HFF-Myc (cell line): ENCODE measurements at regions not wholly inside any gene's neighbourhood (a gene's known extent, or its start where the extent isn't known, plus 50 kb on each side); places are given as distances from the start of the nearest gene placed in this dataset.

Experiments
- DNase-seq: peaks from one replicate; pipeline ENCODE4 v3.0.0-alpha.2; 2011; ENCODE audit warnings: low read depth; ENCODE audit errors: extremely low read depth
- H3K4me3 ChIP-seq: replicated peaks from 2 replicates; pipeline ENCODE4 v1.5.1; 2011; ENCODE audit warnings: low read depth, mild to moderate bottlenecking, control low read depth, low read length
- TF ChIP-seq, protein P1 (sequence below): IDR thresholded peaks from 2 replicates; pipeline ENCODE4 v1.5.1; 2012; ENCODE audit warnings: mild to moderate bottlenecking, low read depth, low read length, control low read depth; ENCODE audit errors: missing control alignments

DNA sequence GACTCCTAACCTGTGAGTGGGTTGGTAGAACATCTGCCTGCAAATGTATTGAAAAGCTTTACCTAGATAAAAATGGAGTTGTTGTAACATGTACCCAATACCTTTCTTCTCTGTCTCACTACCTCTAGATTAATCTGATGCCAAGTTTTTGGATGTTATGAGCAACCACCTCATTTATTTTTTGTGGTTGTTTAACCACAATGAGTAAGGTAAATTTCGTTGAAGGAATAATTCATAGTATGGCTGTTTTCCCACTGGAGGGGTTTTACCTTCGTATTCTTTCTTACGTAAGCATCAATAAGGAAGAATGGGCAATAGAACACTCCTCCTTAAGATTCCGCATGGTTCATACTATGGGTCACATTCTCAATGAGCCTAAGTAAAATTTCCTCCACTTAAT, 165.4 kb downstream of the CDH26 start:
- H3K4me3 ChIP-seq: no peak overlapping the region
- TF ChIP-seq, protein P1, sequence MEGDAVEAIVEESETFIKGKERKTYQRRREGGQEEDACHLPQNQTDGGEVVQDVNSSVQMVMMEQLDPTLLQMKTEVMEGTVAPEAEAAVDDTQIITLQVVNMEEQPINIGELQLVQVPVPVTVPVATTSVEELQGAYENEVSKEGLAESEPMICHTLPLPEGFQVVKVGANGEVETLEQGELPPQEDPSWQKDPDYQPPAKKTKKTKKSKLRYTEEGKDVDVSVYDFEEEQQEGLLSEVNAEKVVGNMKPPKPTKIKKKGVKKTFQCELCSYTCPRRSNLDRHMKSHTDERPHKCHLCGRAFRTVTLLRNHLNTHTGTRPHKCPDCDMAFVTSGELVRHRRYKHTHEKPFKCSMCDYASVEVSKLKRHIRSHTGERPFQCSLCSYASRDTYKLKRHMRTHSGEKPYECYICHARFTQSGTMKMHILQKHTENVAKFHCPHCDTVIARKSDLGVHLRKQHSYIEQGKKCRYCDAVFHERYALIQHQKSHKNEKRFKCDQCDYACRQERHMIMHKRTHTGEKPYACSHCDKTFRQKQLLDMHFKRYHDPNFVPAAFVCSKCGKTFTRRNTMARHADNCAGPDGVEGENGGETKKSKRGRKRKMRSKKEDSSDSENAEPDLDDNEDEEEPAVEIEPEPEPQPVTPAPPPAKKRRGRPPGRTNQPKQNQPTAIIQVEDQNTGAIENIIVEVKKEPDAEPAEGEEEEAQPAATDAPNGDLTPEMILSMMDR: no peak
- DNase-seq: no peak

DNA sequence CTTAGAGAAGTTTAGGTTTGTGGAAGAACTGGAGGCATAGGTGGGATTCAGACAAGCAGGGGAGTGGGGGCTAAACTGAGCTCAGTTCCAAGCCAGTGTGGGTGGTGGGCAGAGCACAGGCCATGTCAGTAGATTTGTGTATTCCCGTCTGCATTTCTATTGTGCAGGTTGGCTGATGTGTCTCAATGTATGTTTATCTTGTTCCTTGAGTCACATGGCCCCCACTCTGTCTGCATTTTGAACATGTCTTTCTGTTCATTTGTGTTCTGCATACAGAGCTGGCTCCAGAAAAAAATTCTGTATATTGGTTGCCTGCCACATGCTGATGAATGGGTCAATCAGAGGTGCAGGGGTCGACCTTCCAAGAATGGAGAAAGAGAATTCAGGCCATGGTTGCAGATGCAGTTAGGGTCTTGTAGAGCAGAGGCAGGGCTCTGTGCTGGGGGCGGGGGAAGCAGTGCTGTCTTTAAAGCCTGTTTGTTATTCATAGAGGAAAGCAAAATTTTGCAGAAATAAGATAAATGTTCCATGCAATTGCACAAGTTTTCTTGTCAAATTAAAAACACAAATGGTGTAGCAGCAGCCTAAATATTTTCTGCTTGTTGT, 166.7 kb downstream of the CDH26 start:
- no peak overlapping the region for H3K4me3 ChIP-seq
- TF ChIP-seq, protein P1: no peak
- no peak for DNase-seq

DNA sequence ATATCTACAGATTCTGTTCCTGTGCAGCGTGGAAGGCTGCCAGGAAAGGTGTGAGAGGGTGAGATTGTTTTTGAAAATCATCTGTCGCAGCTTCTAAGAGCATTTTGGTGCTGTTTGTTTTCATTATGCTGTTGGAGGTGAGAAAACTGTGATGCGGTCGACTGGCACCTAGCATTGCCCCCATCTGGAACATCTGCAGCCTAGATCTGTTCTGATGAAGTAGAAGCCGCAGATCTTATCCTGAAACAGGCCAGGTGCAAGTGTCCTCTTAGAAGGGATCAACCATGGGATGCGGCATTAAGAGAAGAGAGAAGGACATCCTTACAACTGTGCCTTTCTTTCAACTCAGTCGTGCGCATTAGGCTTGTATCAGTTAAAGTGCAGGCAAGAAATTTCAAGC, 167.3 kb downstream of the CDH26 start:
- H3K4me3 ChIP-seq: no peak overlapping the region
- TF ChIP-seq, protein P1: no peak
- no peak for DNase-seq

DNA sequence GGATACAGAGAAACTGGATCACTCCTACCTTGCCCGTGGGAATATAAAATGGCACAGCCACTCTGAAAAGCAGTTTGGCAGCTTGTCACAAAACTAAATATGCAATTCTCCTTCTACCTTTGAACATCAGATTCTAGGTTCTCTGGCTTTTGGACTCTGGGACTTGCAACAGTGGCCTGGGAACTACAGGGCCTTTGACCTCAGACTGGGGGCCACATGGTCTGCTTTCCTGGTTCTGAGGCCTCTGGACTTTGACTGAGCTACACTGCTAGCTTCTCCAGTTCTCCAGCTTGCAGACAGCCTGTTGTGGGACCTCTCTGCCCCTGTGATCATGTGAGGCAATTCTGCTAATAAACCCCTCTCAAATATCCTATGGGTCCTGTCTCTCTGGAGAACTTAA, 168.8 kb downstream of the CDH26 start:
- TF ChIP-seq, protein P1: no peak
- DNase-seq: no peak

DNA sequence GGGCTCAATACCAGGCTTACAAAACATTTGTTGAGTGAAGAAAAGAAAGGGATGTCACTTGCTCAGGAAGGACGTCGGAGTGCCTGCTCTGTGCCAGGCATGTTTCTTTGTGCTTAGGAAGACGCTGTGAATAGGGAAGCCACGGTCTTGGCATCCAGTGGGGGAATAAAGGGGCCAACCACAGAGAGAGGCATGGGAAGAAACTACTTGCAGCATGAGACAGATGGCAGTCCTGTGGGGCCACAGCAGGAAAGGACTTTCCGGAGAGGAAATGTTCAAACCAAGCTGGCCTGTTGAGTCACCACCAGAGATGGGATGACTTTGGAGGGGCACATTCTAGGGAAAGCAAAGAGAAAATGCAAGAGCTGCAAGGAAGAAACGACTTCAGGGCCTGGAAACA, 173.2 kb downstream of the CDH26 start:
- no peak for DNase-seq
- TF ChIP-seq, protein P1: no peak
- no peak overlapping the region for H3K4me3 ChIP-seq

More for the DNA sequence above, 168.8 kb downstream of the CDH26 start:
- H3K4me3 ChIP-seq: no peak overlapping the region

DNA sequence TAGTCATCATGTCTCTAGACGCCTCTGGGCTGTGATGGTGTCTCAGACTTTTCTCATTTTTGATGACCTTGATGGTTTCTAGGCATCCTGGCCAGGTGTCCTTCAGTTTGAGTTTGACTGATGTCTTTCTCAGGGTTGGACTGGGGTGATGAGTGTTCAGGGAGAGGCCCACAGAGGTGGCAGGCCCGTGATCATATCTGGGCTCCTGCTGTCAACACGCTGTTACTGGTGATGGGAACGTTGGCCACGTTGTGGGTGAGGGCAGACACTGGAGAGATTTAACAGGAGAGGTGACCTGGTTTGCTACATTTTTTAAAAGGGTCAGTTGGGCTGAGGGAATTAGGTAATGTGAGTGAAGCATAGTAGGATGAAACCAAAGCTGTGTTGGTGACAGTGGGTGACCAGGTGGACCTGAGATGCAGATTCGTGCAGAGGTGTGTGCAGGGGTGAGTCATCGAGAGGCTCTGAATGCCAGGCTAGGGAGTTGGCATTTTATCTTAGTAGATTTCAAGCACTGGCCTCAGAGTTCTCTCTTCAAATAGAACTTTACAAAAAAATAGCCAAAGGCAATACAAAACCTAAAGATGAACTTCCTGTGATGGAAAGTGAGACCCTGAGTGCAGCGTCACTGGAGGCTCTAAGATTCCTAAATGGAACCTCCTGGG, 174.1 kb downstream of the CDH26 start:
- TF ChIP-seq, protein P1: no peak
- H3K4me3 ChIP-seq: no peak overlapping the region
- no peak for DNase-seq
